ENCODE measurements at regions not wholly inside any gene's neighbourhood (a gene's known extent, or its start where the extent isn't known, plus 50 kb on each side); places are given as distances from the start of the nearest gene placed in this dataset.

- H3K4me3 ChIP-seq (replicated peaks in 1 of 2; ENCODE audit: low read depth in 2 of 2, low read length in 2 of 2), result no peak overlapping the region
- DNase-seq (ENCODE audit: low read depth in 2 of 2), result peak; percentile 74 to 82
- TF ChIP-seq CTCF (IDR thresholded peaks at IDR 0.05; ENCODE audit: low read depth, low read length), result no peak
Observed at GRCh38 chr2:64854773-64855237, 134.4 kb upstream of the SLC1A4 start.

GRCh38 chr2:64857581-64858471, 131.4 kb upstream of the SLC1A4 start:
- no peak for TF ChIP-seq CTCF (IDR thresholded peaks at IDR 0.05; ENCODE audit: low read depth, low read length)
- peak; percentile 94 to 99 for DNase-seq (ENCODE audit: low read depth in 2 of 2)
- no peak overlapping the region for H3K4me3 ChIP-seq (replicated peaks in 1 of 2; ENCODE audit: low read depth in 2 of 2, low read length in 2 of 2)

GRCh38 chr2:64858541-64859311, 130.5 kb upstream of the SLC1A4 start:
- no peak for TF ChIP-seq CTCF (IDR thresholded peaks at IDR 0.05; ENCODE audit: low read depth, low read length)
- DNase-seq (ENCODE audit: low read depth in 2 of 2), result peak in 1 of 2 donors; percentile 47
- H3K4me3 ChIP-seq (replicated peaks in 1 of 2; ENCODE audit: low read depth in 2 of 2, low read length in 2 of 2), result peak overlapping the region in 1 of 2 donors; percentile 19

GRCh38 chr2:64859312-64860212, 129.6 kb upstream of the SLC1A4 start:
- H3K4me3 ChIP-seq (replicated peaks in 1 of 2; ENCODE audit: low read depth in 2 of 2, low read length in 2 of 2), result peak overlapping the region; percentile 19 to 24
- TF ChIP-seq CTCF (IDR thresholded peaks at IDR 0.05; ENCODE audit: low read depth, low read length), result no peak
- DNase-seq (ENCODE audit: low read depth in 2 of 2), result peak; percentile 88 to 93

GRCh38 chr2:64860276-64860885, 128.8 kb upstream of the SLC1A4 start:
- no peak for DNase-seq (ENCODE audit: low read depth in 2 of 2)
- H3K4me3 ChIP-seq (replicated peaks in 1 of 2; ENCODE audit: low read depth in 2 of 2, low read length in 2 of 2), result no peak overlapping the region
- no peak for TF ChIP-seq CTCF (IDR thresholded peaks at IDR 0.05; ENCODE audit: low read depth, low read length)

- DNase-seq (ENCODE audit: low read depth in 2 of 2), result no peak
- H3K4me3 ChIP-seq (replicated peaks in 1 of 2; ENCODE audit: low read depth in 2 of 2, low read length in 2 of 2), result no peak overlapping the region
- TF ChIP-seq CTCF (IDR thresholded peaks at IDR 0.05; ENCODE audit: low read depth, low read length), result no peak
Observed at GRCh38 chr2:64860936-64861335, 128.3 kb upstream of the SLC1A4 start.

Data from cardiac fibroblast (primary cell).